ENCODE measurements at regions not wholly inside any gene's neighbourhood (a gene's known extent, or its start where the extent isn't known, plus 50 kb on each side); places are given as distances from the start of the nearest gene placed in this dataset.

DNA sequence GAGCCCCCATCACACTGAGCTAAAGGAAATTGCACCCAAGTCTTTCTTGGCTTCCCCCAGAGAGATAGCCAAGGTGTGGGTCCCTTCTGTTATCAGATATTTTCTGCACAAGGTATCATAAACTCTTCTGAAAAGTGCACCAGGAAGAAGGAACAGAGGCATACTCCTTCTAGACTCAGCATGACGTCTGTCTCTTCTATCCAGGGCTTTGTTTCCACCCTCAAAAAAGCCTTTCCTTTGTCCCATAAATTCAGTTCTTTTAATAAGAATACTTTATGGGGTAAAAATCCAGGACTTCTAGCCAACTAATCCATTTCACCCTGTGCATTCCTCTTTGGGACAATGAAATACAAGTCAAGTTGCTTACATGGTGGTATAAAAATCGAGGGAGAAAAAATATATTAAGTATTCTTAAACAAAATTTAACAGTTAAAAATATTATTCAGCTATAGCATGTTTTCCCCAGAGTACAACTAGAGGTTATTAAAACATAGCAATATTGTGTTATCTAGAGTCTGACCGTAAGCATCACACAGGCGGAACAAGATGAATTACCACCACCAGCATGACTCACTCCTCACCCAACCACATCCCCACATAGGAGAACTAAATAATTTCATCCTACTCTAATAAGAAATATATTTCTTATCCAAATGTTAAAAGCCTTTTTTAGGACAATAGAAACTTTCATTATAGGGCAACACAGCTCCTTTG, 79.9 kb upstream of the GPC6 start:
- DNase-seq, result peak; percentile 73

DNA sequence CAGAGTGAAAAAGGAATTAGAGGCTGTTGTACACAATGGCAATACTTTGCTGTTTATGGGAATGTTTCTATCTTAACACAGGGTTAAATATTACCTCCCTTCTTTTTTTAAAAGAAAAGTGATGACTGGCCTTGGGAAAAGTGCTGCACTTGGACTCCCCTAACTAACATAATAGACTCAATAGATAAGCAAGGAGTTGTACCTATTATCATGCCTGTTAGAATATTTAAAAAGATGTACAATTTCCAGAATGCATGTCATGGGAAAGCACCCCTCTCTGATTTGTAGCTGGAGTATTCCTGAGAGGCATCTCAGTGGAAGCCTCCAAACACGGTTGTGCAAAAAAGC, 79.3 kb upstream of the GPC6 start:
- no peak for DNase-seq

DNA sequence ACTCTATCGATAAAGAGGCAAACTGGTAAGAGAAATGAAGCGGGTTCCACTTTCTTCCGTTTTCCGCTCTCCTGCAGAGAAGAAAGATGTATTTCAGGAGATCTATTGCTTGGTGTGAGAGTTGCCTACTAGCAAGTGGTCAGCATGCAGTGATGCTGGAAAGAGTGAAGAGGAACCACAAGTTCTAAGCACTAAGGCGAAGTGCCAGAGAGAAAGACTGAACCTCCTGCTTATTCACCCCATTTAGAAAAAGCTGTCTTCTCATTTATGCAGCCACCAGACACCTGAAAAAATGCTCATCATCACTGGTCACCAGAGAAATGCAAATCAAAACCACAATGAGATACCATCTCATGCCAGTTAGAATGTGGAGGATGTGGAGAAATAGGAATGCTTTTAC, 78.7 kb upstream of the GPC6 start:
- no peak for DNase-seq

DNA sequence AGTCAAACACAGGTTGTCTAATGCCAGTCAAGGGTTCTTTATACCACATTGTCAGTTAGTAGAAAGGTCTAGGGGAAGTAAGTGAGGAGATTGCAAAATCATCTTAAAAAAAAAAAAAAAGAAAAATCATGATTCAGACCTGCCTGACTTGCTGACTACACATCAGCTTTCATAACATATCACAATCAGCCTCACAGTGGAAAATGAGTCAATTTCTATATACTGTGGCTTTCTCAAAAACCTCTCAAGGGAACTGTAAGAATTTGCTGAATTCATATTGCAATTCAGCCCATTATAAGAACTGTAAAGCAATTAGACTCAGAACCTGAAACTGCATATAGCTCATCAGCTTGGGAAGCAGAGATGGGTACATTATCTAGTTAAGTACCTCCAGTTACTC, 75.3 kb upstream of the GPC6 start:
- peak; percentile 94 for DNase-seq

DNA sequence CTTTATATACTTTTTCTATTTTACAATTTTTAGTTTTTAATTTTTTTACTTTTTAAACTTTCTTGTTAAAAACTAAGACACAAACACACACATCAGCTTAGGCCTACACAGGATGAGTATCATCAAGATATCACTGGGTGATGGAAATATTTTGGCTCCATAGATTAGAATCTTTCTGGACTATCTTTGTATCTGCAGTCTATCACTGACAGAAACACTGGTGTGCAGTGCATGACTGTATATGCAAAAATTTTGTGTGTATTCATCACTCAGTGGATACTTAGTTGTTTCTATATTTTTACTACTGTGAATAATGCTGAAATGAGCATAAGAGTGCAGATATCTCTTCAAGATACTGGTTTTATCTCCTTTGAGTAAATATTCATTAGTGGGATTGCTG, 68.0 kb upstream of the GPC6 start:
- DNase-seq, result no peak

DNA sequence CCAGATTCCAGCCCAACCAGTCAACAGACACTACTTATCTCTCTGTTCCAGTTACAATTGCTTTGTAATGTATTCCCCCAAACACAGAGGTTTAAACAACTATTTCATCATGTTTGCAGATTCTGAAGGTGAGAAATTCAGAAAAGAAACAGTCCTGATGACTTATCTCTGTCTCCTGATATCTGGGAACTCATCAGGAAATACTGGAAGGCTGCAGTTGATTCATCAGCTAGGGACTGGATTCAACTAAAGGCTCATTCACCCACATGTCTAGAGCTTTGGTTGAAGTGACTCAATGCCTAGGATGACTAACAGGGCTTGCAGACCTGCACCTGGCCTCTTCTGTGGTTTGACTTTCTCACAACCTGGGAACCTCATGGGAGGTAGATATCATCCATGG, 56.6 kb upstream of the GPC6 start:
- DNase-seq, result peak; percentile 89

DNA sequence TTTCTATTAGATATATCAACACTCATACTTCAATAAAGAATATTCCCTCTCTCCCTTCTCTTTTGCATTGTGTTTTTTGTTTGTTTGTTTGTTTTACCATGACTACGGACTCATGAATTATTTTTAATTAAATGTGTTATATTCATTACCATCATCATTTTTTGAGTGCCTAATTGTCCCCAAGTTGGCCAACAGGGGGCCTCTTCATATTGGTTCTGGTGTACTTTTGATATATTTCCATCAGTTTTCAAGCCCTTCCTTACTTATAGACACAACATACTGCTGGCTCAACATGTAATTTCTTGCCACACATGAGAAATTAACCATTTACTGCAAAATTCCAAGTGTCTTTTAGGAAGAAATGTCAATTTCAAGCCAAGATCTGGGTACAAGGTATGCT, 54.5 kb upstream of the GPC6 start:
- DNase-seq, result no peak

DNA sequence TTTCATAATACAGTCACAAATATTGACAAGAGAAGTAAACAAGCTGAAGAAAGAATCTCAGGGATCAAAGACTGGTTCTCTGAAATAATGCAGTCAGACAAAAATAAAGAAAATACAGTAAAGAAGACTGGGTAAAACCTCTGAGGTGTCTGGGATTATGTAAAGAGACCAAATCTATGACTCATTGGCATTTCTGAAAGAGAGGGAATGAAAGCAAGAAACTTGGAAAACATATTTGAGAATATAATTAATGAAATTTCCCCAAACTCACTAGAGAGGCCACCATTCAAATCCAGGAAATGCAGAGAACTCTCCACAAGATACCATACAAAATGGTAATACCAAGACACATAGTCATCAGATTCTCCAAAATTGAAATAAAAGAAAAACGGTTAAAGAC, 53.0 kb upstream of the GPC6 start:
- peak; percentile 6 for DNase-seq

DNA sequence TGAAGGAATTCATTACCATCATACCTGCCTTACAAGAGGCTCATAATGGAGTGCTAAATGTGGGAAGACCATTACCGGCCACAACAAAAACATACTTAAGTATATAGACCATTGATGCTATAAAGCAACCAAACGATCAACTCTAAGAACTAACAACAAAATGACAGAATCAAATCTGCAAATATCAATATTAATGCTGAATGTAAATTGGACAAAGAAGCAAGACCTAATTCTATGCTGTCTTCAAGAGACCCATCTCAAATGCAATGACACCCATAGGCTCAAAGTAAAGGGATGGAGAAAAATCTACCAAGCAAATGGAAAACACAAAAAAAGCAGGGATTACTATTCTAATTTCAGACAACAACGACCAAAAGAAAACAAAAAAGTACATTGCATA, 52.3 kb upstream of the GPC6 start:
- no peak for DNase-seq
